Inferior parietal cortex (tissue), 1 donor: ENCODE measurements at regions not wholly inside any gene's neighbourhood (a gene's known extent, or its start where the extent isn't known, plus 50 kb on each side); places are given as distances from the start of the nearest gene placed in this dataset.

Source experiments
- DNase-seq: peaks from one replicate; pipeline ENCODE4 v3.0.0-alpha.2; 2016; ENCODE audit errors: extremely low spot score

DNA sequence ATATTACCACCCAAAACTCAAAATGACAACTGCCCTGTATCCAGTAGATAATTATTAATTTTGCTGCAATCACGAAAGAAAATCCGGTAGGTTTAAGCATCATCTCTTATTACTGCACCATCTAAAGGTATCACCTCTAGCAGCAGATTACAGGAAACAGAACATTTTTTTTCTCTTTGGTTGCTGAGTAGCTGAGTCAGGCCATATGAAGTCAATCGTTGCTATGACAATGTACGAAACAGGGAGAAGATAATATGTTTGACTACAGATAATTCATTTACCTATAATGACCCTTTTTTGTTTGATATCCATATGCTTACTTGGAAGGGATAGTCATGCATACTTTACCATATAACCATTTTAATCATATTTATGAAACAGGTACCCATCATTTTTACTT is 831.6 kb upstream of the CHAC2 start:
- DNase-seq = no peak

DNA sequence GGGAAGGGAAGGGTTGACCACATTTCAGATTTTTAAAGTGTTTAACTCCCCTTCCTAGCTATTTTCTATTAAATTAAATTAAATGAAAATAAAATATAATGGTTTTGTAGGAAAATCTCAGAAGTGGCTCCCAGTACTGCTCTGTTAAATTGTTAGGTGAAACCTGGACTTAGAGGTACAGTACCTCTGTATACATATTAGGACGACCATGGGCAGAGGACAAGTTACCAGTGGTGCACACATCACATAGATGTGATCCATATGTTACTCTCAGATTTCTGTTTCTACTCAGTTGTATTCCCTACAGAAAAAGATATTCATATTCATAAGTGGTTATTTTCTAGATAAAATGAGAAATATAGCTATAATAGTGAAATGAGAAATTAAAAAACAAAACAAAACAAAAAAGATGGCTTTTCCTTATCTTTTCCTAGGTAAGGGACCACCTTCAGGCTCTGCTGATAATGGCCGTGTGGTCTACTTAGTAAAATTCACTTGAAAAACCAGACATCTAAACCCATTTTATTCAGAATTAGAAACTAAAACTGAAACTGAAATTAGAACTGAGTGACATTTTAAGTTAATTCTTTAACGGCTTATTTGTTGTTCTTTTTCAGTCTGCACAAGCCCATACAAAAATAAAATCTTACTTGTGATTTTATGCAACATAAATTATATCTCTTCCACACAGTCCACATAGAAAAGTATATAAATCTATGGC is 832.5 kb upstream of the CHAC2 start:
- DNase-seq = no peak

DNA sequence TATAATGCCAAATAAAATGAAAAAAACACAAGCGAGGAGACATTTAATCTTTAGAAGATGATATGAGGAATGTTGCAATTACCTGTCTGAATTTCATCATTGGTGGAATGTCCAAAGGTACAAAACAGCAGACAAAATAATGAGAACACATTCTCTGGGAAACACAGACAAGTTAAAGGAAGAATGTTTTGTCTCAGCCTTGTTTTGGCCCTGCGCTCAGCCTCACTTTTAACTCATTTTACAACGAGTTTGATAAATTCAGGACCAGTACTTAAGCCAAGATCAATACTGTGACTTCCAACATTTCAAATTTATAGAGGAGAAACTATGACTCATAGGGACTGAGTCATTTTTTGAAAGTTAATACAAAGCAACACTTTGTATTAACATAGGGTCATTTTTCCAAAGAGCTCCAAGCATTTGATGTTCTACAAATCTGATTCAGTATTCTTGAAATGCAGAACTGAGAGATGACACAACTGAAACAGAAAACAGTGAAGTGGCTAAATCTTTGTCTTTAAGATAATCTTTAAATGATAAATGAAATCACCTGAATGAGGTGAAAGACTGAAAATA is 833.2 kb upstream of the CHAC2 start:
- no peak for DNase-seq

DNA sequence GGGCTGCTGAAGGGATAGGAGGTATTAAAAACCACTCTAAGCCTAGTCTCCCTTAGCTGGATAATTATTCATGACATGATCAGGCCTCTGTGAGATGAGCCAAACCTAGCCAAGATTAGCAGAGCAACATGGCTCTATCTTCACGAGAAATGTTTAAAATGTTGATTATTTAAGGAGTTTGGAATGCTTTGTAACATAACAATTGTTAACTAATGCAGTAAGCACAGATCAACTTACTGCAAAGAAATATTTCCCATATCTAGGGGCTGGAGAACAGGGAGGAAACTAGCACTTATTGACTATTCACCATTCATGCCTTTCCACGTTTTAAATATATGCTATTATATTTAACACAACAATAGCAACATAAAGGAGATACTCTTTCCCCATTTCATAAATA is 833.7 kb upstream of the CHAC2 start:
- DNase-seq = no peak

DNA sequence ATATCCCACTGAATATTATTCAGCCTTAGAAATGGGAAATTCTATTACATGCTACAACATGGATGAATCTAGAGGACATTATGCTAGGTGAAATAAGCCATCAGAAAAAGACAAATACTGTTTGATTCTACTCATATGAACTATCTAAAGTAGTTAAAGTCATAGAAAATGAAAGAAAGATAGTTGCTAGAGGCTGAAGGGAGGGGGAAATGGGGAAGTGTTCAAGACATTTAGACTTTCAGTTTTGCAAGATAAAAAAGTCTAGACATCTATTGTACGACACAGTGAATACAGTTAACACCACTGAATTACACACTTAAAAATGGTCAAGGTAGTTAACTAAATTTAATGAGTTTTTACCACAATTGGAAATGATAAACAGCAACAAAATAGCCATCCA is 835.9 kb upstream of the CHAC2 start:
- DNase-seq = no peak

DNA sequence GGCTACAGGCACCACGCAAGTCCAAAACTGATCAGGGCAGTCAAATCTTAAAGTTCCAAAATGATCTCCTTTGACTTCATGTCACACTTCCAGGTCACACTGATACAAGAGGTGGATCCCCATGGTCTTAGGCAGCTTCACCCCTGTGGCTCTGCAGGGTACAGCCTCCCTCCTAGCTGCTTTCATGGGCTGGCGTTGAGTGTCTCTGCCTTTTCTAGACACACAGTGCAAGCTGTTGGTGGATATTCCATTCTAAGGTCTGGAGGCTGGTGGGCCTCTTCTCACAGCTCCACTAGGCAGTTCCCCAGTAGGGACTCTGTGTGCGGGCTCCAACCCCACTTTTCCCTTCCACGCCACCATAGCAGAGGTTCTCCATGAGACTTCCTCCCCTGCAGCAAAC is 838.2 kb upstream of the CHAC2 start:
- no peak for DNase-seq

DNA sequence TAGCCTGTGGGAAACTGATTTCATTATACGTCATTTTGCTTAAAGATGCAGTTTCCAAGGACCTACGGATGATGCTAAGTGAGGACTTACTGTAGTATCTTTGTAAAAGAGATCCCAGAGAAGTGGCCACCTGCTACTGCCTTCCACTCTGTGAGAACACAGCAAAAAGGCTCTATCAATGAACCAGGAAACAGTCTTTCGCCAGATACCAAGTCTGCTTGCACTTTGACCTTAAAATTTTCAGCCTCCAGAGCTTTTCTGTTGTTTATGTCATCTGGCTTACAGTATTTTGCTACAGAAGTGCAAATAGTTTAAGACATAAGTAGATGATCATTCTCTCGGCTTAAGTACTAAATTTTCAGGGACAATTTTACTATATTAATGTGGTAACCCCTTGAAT is 847.9 kb upstream of the CHAC2 start:
- DNase-seq = no peak

DNA sequence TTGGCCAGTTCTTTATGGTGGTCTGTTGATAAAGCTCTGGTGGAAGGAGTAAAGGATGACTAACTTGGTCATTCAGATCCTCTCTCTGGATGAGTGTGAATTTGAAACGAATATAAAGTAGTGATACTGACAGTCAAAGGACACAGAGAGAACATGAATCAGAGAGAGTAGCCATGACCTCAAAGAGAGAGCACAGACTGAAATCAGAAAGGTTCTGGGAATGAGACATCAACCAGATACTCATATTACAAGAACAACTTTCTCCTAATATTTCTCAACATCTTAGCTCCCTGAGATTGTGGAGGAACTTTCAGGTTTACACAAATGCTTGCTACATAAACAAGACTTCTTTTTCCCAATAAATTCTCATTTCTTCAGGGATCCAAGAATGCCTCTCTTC is 849.1 kb upstream of the CHAC2 start:
- no peak for DNase-seq

DNA sequence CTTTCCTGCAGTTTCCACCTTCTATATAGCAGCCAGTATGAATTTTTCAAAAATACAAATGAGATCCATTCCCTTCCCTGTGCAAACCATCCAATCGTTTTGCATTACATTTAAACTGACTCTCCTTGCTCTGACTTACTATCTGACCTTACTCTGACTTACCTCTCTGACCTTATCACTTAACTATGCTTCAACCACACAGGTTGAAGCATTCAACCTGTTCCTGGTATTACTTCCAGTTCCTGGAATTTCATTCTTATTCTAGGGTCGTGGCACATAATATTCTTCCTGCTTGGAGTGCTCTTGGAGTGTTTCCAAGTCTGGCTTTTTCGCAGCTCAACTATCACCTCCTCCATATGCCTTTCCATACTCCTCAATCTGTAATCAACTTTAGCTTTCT is 850.6 kb upstream of the CHAC2 start:
- DNase-seq = no peak

DNA sequence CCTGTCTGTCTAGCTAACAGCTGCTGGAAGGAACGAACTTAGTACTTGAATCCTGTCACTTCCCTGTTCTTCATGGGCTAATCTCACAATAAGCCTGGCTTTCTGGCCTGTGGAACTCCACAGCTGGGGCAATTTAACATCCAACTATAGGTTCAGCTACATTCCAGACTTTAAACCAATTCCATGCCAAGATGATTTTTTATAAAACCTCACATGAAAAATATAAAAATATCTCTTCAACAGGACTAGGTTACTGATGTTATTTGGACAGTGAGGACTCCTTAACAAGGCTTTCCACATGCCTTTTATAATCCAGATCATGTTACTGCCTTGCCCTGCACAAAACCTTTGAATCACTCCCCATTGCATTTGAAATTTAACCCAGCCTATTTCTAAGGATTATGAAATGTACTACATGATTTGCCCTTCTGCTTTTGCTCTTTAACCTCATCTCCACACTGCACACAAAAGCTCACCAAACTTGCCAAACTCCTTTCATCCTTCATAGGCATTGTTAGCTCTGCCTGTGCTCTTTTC is 863.2 kb upstream of the CHAC2 start:
- DNase-seq = no peak

DNA sequence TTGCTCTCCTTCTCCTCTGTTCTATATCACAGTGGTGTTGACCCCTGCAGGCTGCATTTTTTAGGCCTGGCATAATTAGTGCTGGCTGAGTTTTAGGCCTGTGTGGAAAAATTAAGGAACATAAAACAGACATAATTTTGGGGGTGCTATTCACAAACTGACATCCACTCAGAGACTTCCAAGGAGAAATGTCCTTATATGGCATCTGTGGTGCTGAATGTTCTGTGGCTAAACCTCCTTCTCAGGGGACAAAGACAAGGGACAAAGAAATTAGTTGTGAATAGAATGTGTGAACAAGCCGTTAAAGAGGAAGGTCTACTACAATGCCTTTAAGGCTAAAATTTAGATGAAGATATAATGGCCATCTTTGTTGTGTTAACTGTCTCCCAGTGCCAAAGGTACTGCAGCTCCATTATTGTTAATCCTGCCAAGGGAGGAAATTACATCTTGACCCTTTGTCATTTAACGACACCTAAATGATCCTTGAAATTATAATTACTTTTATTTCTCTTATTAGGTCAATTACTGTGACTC is 870.0 kb upstream of the CHAC2 start:
- DNase-seq = no peak

DNA sequence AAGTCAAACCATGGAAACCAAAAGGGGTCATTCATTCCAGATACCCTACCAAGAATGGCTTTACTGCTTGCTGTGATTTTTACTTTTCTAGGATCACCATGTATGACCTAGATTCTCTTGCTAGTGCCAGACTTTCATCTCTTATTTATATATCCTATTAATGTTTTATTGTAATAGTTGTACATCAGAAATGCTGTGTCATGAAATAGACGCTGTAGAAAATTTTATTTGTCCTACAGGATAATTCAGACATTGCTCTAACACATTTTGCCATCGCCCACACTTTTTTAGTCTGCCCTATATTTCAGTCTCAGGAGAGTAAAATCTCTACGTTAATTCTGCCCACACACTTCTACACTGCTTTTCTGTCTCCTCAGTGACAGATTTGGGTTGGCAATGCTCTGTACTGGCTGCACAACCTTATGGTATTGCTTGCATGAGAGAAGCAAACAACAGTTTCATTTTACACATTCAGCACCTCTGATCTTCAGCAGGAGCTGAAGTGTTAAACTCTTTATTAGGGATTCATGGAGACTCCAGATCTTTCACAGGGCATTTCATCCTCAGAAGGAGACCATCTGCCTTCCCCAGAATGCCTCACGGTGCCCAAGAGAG is 871.8 kb upstream of the CHAC2 start:
- DNase-seq = peak; percentile 18

DNA sequence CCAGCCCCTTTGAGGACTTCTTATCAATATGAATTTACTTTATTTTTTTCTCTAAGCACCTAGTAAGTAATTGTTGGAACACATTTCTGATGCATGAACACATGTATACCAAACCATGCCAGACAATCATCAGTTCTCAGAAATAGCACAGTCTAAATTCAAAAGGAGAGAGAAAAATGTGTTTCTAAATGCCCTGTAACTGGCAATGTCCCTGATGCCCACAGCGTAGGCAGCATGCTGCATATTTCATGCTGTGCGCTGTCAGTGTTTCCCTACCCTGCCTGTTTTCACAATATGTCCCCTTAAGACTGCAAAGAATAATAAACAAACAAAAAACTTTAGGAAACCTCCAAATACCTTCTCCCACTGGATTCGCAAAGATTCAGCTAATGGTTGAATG is 881.0 kb upstream of the CHAC2 start:
- DNase-seq = peak; percentile 9

DNA sequence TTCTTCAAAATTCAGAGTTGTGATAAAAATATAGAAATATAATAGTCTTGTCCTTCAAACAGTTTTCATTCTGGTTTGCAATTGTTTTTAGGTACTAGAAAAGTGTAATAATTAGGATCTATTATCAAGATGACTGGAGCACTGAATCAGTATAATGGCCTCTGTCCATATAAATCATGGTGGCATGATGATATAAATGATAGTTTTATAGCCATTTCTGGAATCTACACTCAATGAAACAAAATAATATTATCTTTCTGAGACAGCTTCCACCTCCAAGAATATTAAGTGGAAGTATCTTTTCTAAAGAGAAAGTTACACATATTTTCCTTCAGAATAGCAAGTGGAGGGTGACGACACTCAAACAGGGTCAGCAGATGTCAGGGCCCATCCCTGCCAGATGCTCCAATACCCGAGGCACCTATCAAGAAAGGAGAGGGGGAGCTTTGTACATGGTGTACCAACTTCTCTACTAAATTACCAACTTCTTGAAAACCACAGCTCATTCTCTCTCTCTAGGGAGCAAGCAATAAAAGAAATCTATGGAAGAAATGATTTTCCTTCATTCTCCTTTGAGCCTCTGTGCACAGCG is 882.7 kb upstream of the CHAC2 start:
- no peak for DNase-seq

DNA sequence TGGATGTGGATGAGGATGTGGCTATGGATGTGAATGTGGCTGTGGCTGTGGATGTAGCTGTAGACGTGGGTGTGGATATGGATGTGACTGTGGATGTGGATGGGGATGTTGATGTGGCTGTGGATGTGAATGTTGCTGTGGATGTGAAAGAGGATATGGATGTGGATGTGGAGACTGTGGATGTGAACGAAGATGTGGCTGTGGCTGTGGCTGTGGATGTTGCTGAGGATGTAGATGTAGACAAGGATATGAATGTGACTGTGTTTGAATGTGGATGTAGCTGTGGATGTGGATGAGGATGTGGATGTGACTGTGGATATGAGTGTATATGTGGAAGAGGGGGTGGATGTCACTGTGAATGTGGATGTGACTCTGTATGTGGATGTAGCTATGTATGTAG is 884.6 kb upstream of the CHAC2 start:
- DNase-seq = no peak

DNA sequence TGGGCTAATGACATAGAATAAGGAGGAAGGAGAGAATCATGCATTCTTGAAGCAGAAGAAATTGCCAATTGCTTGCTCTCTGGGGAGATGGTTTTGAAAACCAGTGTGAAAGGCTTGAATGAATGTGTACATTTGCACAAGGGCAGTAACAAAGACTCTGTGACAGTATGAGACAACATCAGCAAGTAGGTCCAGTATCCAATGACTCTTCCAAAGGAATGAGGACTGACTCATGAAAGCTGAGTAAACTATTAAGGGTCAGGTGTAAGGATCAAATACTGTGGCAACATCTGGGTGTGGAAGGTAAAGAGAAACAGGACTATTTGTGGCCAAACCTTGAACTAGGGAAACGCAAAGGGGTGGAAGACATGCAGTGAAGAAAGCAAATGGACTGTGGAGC is 886.0 kb upstream of the CHAC2 start:
- no peak for DNase-seq

DNA sequence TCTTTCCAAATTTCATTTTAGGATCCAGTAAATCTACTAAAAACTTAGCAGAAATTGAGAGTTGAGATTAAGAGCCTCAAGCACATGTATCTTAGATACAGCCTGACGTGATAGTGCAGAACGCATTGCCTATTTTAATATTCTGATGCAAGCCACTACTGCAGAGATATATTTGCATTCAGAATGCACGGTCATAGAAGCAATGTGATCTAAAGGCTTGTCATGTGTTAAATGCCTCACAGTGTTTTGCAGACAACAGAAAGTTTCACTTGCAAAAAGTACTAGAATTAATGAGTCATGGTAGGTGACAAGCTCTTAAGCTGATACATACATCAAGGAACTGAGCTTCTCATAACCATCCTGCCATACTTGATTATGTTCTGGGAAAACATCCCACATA is 886.7 kb upstream of the CHAC2 start:
- no peak for DNase-seq

DNA sequence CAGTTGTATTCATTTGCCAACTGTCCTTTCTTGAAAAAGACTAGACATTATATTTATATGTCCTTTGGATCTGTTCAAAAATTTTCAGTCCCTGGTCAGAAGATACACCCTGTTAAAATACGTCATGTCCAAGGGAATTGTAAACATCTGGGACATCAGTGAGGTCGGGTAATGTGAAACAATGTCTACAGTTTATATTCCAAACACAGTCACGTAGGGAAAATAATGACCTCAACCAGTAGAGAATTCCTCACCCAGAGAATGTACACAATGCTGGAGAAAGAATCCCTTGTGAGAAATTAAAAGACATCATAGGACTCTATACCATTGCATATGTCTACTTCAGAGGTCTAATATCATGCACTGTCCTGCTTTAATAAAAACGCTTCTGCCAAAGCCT is 888.0 kb upstream of the CHAC2 start:
- no peak for DNase-seq

DNA sequence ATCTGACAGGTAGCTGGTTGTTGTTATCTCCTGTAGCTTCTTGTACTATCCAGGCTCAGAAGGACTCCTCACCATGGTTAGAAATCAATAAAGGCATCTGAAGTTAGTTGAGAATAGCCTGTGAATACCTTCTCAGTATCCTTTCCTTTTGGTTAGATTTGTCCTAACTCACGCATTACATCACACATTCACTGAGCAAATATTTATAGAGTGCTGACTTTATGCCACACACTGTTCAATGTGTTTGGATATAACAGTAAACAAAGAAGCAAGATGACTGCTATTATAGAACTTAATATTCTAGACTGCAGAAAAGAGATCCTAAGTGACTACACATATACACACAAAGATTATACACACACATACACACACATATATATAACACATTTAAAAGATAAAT is 889.9 kb upstream of the CHAC2 start:
- DNase-seq = no peak

DNA sequence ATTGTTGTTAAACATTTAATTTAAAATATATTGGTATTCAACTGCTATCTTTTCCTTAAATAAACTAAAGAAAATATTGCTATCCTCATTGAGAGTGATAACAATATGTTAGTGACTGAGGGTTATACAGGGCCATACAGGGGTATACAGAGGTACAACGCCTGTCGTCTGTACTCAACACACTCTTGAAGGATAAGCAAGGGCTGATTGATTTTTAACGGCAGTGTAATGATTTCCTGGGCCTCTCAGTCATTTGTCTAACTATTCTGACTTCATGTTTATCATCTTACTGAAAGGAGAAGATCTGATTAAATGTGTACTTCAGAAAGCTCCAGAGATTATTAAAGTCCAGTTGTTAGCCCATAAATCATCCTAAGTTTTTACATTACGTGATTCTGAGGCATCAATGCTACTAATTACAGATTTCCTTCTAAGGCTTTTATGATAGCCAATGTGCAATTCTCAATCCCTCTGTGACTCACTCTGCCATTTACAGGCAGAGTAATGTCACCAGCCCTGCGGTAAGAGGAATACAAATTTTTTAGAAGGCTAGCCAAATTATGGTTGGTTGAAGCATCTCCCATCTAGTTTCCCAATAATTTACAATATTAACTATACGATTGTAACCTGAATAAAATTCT is 893.0 kb upstream of the CHAC2 start:
- DNase-seq = no peak

DNA sequence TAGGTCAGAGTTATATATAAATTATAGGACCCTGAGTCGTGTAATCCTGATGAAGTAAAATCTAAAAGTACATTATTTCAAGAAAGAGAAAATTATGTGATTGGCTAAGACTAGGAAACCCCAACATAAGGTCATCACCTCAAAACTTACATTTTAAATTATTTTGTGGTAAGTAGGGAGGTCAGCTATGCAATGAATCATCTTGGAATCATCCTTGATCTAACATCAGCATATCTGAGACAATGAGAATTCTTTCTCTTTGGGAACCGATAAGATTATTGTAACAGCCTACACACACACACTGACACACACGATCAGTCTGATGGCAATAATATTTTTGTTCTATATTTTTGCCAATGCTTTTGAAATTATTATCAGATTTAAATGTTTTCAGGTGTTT is 904.8 kb upstream of the CHAC2 start:
- DNase-seq = no peak

DNA sequence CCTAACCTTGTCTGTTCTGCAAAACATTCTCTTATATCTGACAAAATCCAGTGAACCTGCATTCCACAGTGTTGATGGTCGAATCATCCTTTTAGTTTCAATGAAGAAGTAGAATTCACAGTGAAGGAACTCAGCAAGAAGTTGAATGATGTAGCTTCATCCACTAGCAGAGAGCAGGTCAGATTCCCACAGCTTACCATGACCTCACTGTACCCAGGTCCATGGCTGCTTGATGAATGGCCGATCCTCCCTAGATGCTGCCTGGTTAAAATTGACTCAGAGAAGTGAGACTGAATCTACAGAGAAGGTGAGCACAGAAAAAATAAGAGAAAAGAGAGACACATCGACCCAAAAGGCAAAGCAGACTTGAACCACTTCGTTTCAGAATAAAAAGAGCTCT is 906.0 kb upstream of the CHAC2 start:
- DNase-seq = no peak
